ENCODE measurements at regions not wholly inside any gene's neighbourhood (a gene's known extent, or its start where the extent isn't known, plus 50 kb on each side); places are given as distances from the start of the nearest gene placed in this dataset.
A peak's percentile ranks its signal among the peaks of the same experiment; 100 is the strongest.

GRCh38 chr17:57174591-57174990 lies 81.7 kb upstream of the MSI2 start:
- TF ChIP-seq CTCF (IDR thresholded peaks at IDR 0.05), result no peak
- no peak for TF ChIP-seq POLR2A (IDR thresholded peaks at IDR 0.05)
- Histone ChIP-seq H3K27ac (no peak overlapping the region), H3K4me1 (replicated peaks in 1 of 2) (no peaks in the 10 kb centered on the region), H3K4me3 (no peak overlapping the region), H3K27me3 (no peaks in the 10 kb centered on the region), H3K36me3 (replicated peaks in 1 of 2) (no peaks in the 10 kb centered on the region), H3K9me3 (replicated peaks in 1 of 3) (no peaks in the 10 kb centered on the region)
- intact Hi-C loops (cut with DNase I), result no loop called here
- 78 to 95% (median 88%) methylated on average over 3 of the region's 3 CpGs for whole genome bisulfite sequencing, 4 donors
- no peak for DNase-seq

- no peak for TF ChIP-seq POLR2A (IDR thresholded peaks at IDR 0.05)
- TF ChIP-seq CTCF (IDR thresholded peaks at IDR 0.05), result no peak
- H3K27me3 ChIP-seq, result no peaks in the 10 kb centered on the region
- WGBS, 4 donors, result 91 to 94% (median 93%) methylated on average over 4 of the region's 4 CpGs
- H3K4me1 ChIP-seq (replicated peaks in 1 of 2), result no peaks in the 10 kb centered on the region
- H3K4me3 ChIP-seq, result no peak overlapping the region
- no peaks in the 10 kb centered on the region for H3K9me3 ChIP-seq (replicated peaks in 1 of 3)
- no peaks in the 10 kb centered on the region for H3K36me3 ChIP-seq (replicated peaks in 1 of 2)
- no peak for DNase-seq
- intact Hi-C loops (cut with DNase I), result no loop called here
- H3K27ac ChIP-seq, result no peak overlapping the region
These were observed 77.5 kb upstream of the MSI2 start for GRCh38 chr17:57178839-57179238.

- Histone ChIP-seq H3K9me3 (replicated peaks in 1 of 3) (no peaks in the 10 kb centered on the region), H3K27ac (no peak overlapping the region), H3K4me1 (replicated peaks in 1 of 2) (no peaks in the 10 kb centered on the region), H3K36me3 (replicated peaks in 1 of 2) (no peaks in the 10 kb centered on the region), H3K27me3 (no peaks in the 10 kb centered on the region), H3K4me3 (no peak overlapping the region)
- no peak for DNase-seq
- no peak for TF ChIP-seq CTCF (IDR thresholded peaks at IDR 0.05)
- no peak for TF ChIP-seq POLR2A (IDR thresholded peaks at IDR 0.05)
- intact Hi-C loops (cut with DNase I), result no loop called here
These were observed 73.7 kb upstream of the MSI2 start for GRCh38 chr17:57182621-57183020.

GRCh38 chr17:57186226-57187019 lies 69.9 kb upstream of the MSI2 start:
- intact Hi-C loops (cut with DNase I), result no loop called here
- TF ChIP-seq CTCF (IDR thresholded peaks at IDR 0.05) (no peak), POLR2A (IDR thresholded peaks at IDR 0.05) (no peak)
- 39 to 43% (median 43%) methylated on average over 4 of the region's 4 CpGs for WGBS, 4 donors
- Histone ChIP-seq H3K4me3 (no peak overlapping the region), H3K27me3 (no peaks in the 10 kb centered on the region), H3K36me3 (replicated peaks in 1 of 2) (no peaks in the 10 kb centered on the region), H3K4me1 (replicated peaks in 1 of 2) (no peaks in the 10 kb centered on the region), H3K27ac (no peak overlapping the region), H3K9me3 (replicated peaks in 1 of 3) (no peaks in the 10 kb centered on the region)
- peak in 2 of 7 donors; percentile 13 to 15 for DNase-seq
